ENCODE measurements at regions not wholly inside any gene's neighbourhood (a gene's known extent, or its start where the extent isn't known, plus 50 kb on each side); places are given as distances from the start of the nearest gene placed in this dataset.

DNA sequence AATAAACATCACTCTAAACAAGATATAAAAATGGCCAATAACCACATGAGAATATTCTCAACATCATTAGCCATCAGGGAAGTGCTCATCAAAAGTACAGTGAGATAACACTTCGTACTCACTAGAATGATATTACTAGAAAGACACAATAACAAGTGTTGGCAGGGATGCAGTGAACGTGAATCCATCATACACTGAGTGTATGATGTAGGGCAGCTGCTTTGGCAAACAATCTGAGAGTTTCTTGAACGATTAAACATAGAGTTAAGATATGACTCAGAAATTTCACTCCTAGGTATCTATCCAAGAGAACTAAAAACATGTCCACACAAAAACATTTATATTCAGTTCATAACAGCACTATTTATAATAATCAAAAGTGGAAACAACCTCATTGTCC lies 368.9 kb downstream of the PID1 start:
- WGBS, 2 donors, result 39 to 45% methylated on average over 3 of the region's 3 CpGs
- DNase-seq, result no peak
- Histone ChIP-seq H3K36me3 (replicated peaks in 1 of 2; ENCODE audit: insufficient read depth in 1 of 2, low read depth in 2 of 2) (no peaks in the 10 kb centered on the region), H3K27me3 (no peaks in the 10 kb centered on the region), H3K4me1 (no peaks in the 10 kb centered on the region), H3K9me3 (no peaks in the 10 kb centered on the region), H3K27ac (no peak overlapping the region), H3K4me3 (no peak overlapping the region)
- TF ChIP-seq, protein P1, sequence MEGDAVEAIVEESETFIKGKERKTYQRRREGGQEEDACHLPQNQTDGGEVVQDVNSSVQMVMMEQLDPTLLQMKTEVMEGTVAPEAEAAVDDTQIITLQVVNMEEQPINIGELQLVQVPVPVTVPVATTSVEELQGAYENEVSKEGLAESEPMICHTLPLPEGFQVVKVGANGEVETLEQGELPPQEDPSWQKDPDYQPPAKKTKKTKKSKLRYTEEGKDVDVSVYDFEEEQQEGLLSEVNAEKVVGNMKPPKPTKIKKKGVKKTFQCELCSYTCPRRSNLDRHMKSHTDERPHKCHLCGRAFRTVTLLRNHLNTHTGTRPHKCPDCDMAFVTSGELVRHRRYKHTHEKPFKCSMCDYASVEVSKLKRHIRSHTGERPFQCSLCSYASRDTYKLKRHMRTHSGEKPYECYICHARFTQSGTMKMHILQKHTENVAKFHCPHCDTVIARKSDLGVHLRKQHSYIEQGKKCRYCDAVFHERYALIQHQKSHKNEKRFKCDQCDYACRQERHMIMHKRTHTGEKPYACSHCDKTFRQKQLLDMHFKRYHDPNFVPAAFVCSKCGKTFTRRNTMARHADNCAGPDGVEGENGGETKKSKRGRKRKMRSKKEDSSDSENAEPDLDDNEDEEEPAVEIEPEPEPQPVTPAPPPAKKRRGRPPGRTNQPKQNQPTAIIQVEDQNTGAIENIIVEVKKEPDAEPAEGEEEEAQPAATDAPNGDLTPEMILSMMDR (IDR thresholded peaks at IDR 0.05), result no peak
- TF ChIP-seq POLR2A (IDR thresholded peaks at IDR 0.05), result no peak
- intact Hi-C loops (cut with DNase I), result no loop called here
- no peak for ATAC-seq

DNA sequence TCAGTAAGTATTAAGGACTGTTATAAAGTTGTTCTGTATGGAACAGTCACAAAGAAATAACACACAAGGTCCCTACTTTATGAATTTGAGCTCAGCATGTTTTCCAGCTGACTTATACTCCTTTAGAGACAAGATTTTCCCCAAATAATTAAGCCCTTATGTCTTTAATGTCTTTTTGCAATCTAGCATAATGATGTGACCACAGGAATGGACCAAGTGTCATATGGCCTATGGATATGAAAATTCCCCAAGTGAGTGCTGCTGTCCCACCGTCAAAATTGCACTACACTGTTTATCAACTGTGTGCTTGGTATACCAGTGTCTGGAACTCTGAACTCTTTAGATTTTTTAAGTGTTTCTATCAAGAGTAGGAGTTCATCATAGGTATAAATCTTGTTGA lies 369.6 kb downstream of the PID1 start:
- Histone ChIP-seq H3K36me3 (replicated peaks in 1 of 2; ENCODE audit: insufficient read depth in 1 of 2, low read depth in 2 of 2) (no peaks in the 10 kb centered on the region), H3K27me3 (no peaks in the 10 kb centered on the region), H3K4me3 (no peak overlapping the region), H3K9me3 (no peaks in the 10 kb centered on the region), H3K27ac (no peak overlapping the region), H3K4me1 (no peaks in the 10 kb centered on the region)
- no peak for TF ChIP-seq POLR2A (IDR thresholded peaks at IDR 0.05)
- TF ChIP-seq, protein P1 (IDR thresholded peaks at IDR 0.05), result no peak
- 68 to 76% methylated on average over 1 of the region's 1 CpG for WGBS, 2 donors
- intact Hi-C loops (cut with DNase I), result no loop called here
- ATAC-seq (no peak), DNase-seq (no peak)

DNA sequence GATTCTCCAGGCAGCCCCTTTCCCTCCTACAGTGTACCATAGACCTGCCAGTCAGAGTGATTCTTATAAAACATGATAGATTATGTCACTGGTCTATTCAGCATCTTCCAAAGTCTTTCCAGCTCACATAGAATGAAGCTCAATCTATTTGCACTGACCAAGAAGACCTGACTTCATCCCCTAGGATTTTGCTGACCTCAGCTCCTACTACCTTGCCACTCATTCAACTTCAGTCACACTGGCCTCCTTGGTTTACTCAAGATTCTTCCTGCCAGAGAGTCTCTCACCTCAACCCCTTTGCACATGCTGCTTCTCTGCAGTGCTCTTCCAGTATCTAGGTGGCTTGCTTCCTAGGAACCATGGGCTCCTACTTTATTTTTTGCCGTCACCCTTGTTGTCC lies 392.9 kb downstream of the PID1 start:
- Histone ChIP-seq H3K9me3 (no peaks in the 10 kb centered on the region), H3K27me3 (no peaks in the 10 kb centered on the region), H3K36me3 (replicated peaks in 1 of 2; ENCODE audit: insufficient read depth in 1 of 2, low read depth in 2 of 2) (no peaks in the 10 kb centered on the region), H3K27ac (no peak overlapping the region), H3K4me3 (no peak overlapping the region), H3K4me1 (no peaks in the 10 kb centered on the region)
- no peak for DNase-seq
- no peak for ATAC-seq
- intact Hi-C loops (cut with DNase I), result no loop called here
- TF ChIP-seq, protein P1 (IDR thresholded peaks at IDR 0.05), result no peak
- TF ChIP-seq POLR2A (IDR thresholded peaks at IDR 0.05), result no peak
- 80% methylated on average over 1 of the region's 1 CpG for WGBS, 2 donors

DNA sequence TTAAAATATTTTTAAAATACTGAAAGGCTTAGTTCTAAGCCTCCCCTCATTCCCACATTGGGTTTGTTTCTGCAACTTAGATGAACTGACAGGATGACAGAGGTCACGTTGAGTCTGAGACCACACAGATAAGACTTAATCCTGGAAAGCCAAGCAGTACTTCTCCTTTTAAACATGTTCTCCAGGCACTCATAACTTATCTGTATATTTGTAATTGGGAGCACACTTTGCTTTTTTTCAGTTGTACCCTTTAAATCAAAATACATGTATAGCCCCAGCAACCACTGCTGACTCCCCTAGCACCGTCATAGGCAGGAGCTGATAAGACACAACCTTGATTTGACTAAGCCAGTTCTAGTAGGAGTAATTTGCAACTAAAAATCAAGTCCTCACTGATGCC lies 394.8 kb downstream of the PID1 start:
- H3K4me3 ChIP-seq, result no peak overlapping the region

More for the DNA sequence above, 394.8 kb downstream of the PID1 start:
- Histone ChIP-seq H3K36me3 (replicated peaks in 1 of 2; ENCODE audit: insufficient read depth in 1 of 2, low read depth in 2 of 2) (no peaks in the 10 kb centered on the region), H3K4me1 (no peaks in the 10 kb centered on the region), H3K27me3 (no peaks in the 10 kb centered on the region), H3K27ac (no peak overlapping the region), H3K9me3 (no peaks in the 10 kb centered on the region)
- DNase-seq, result no peak
- intact Hi-C loops (cut with DNase I), result no loop called here
- 39 to 48% methylated on average over 2 of the region's 2 CpGs for WGBS, 2 donors
- no peak for TF ChIP-seq POLR2A (IDR thresholded peaks at IDR 0.05)
- TF ChIP-seq, protein P1 (IDR thresholded peaks at IDR 0.05), result no peak
- ATAC-seq, result no peak

Measured in body of pancreas (tissue), 4 donors.